Progenitor cell of endocrine pancreas (in vitro differentiated cells): ENCODE measurements at regions not wholly inside any gene's neighbourhood (a gene's known extent, or its start where the extent isn't known, plus 50 kb on each side); places are given as distances from the start of the nearest gene placed in this dataset.

ENCODE experiments used
- DNase-seq: peaks from one replicate; pipeline ENCODE4 v3.0.0; 2021; ENCODE audit warnings: low spot score; ENCODE audit not compliant: unreplicated experiment
- H3K27ac Mint-ChIP-seq: 2 replicates; pipeline ENCODE4 v1.8.0; 2021; ENCODE audit warnings: mild to moderate bottlenecking, moderate library complexity, mixed read lengths
- H3K27me3 Mint-ChIP-seq: 2 replicates; pipeline ENCODE4 v1.8.0; 2021; ENCODE audit warnings: mixed read lengths
- H3K36me3 Mint-ChIP-seq: 2 replicates; pipeline ENCODE4 v1.8.0; 2022; ENCODE audit warnings: mixed read lengths; ENCODE audit not compliant: insufficient read depth
- H3K4me1 Mint-ChIP-seq: 2 replicates; pipeline ENCODE4 v1.8.0; 2021; ENCODE audit warnings: low read depth, mixed read lengths
- H3K4me3 Mint-ChIP-seq: 2 replicates; pipeline ENCODE4 v1.8.0; 2021; ENCODE audit warnings: low read depth, mild to moderate bottlenecking, moderate library complexity, mixed read lengths
- H3K9me3 Mint-ChIP-seq: 2 replicates; pipeline ENCODE4 v1.8.0; 2021; ENCODE audit warnings: low read depth, mixed read lengths
- TF ChIP-seq, protein P1 (sequence below): fragments of 200-600 bp; sonication (generic); IDR thresholded peaks from one replicate; pipeline ENCODE4 v1.5.0; 2021; ENCODE audit warnings: antibody characterized with exemption, mild to moderate bottlenecking; ENCODE audit not compliant: unreplicated experiment

DNA sequence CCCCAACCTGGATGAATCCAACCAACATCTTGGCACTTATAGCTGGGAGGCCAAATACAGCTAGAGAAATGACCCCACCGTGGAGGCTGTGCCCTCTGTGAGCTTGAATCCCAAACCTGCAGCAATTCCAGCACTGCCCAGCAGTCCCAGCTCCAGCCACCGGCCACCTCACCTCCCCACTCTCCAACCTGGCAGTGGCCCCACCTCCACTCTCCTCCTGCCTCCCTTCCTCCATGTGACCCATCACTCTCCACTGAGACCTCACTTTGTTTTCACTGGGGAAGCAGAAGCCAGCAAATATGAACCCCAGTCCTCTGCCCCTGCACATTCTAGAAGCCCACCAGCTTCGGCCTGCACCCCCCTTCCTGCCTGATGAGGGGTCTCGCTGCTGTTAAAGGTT is 79.7 kb upstream of the LINGO1 start:
- TF ChIP-seq, protein P1, sequence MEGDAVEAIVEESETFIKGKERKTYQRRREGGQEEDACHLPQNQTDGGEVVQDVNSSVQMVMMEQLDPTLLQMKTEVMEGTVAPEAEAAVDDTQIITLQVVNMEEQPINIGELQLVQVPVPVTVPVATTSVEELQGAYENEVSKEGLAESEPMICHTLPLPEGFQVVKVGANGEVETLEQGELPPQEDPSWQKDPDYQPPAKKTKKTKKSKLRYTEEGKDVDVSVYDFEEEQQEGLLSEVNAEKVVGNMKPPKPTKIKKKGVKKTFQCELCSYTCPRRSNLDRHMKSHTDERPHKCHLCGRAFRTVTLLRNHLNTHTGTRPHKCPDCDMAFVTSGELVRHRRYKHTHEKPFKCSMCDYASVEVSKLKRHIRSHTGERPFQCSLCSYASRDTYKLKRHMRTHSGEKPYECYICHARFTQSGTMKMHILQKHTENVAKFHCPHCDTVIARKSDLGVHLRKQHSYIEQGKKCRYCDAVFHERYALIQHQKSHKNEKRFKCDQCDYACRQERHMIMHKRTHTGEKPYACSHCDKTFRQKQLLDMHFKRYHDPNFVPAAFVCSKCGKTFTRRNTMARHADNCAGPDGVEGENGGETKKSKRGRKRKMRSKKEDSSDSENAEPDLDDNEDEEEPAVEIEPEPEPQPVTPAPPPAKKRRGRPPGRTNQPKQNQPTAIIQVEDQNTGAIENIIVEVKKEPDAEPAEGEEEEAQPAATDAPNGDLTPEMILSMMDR: no peak
- H3K4me1 Mint-ChIP-seq: peaks cover 2% of the 10 kb centered on the region

DNA sequence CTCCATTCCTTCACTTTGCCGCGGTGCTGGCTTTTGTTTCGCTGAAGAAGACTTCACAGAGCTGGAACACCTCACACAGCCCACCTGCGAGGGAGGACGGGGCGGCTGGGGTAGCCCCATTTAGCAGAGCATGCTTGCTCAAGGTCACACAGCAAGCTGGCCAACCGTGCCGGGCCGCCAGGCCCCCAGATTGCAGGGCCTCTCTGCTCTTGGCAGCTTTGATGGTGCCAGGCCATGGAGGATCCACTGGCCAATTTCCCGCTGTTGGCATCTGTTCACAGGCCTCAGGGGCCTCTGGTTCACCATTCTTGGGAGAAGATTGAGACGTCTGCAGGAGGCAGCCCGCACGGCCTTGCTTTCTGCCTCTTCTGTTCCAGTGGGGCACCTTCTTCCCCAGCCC is 77.9 kb upstream of the LINGO1 start:
- Mint-ChIP-seq H3K36me3 (no peaks in the 10 kb centered on the region), H3K9me3 (no peaks in the 10 kb centered on the region), H3K27ac (no peak overlapping the region), H3K4me1 (peaks cover 2% of the 10 kb centered on the region), H3K4me3 (no peak overlapping the region), H3K27me3 (peaks cover 6% of the 10 kb centered on the region)
- no peak for DNase-seq
- TF ChIP-seq, protein P1: no peak

More for the DNA sequence above, 79.7 kb upstream of the LINGO1 start:
- Mint-ChIP-seq H3K4me3 (no peak overlapping the region), H3K27me3 (peaks cover 3% of the 10 kb centered on the region), H3K9me3 (no peaks in the 10 kb centered on the region), H3K27ac (peak overlapping the region; percentile 67), H3K36me3 (no peaks in the 10 kb centered on the region)
- no peak for DNase-seq

DNA sequence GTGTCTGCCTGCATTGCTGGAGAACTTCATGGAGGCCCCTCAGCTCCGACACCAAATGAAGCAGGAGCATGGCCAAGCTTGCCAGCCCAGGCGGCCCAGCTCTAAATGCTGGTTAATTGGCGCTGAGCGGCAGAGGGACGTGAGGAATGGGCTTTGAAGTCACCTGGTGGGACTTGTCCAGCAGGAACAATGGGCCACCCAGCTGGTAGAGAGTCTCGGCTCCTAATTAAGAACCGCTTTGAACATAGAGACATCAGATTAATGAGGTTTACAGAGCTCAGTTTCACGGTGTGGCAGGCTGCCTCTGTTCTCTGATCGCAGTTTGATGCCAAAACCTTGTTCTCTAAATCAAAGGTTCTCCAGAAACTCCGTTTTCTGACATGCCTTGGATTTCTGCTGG is 77.5 kb upstream of the LINGO1 start:
- peaks cover 6% of the 10 kb centered on the region for H3K27me3 Mint-ChIP-seq
- no peaks in the 10 kb centered on the region for H3K9me3 Mint-ChIP-seq
- DNase-seq: no peak
- H3K4me3 Mint-ChIP-seq: no peak overlapping the region
- H3K4me1 Mint-ChIP-seq: peaks cover 2% of the 10 kb centered on the region
- no peaks in the 10 kb centered on the region for H3K36me3 Mint-ChIP-seq
- H3K27ac Mint-ChIP-seq: no peak overlapping the region
- TF ChIP-seq, protein P1: no peak

DNA sequence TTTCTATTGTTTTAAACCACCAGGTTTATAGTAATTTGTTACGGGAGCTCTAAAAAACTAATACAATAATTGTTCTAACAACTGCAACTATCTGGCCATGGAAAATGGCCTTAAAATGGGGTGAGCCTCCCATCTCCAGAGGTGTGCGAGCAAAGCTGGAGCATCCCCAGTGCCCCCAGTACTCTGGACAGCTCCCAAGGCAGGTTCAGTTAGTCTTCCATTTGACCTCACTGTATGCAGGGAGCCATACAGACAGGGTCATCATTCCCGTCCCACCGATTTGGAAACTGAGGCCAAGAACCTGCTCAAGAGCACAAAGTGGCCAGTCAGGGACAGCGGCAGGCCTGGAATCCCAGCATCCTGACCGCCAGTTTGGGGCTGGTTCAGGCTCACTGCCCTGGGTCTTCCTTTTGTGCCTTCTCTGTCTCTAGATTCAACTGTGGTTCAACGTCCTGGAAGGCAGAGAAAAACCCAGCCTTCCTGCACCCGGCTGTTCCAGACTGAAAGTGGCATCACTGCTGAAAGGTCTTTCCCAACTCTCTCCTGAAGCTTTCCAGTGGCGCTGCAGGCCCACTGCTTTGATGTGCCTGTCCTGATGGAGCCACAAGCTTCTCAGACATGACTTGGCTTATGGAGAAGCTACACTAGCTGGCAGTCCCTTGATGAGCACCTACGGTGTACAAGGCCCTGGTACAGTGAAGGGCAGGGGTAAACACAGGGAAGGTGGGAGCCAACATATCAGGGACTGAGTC is 76.6 kb upstream of the LINGO1 start:
- no peak overlapping the region for H3K4me3 Mint-ChIP-seq
- no peak for DNase-seq
- H3K27ac Mint-ChIP-seq: no peak overlapping the region
- TF ChIP-seq, protein P1: no peak
- H3K4me1 Mint-ChIP-seq: peaks cover 2% of the 10 kb centered on the region
- no peaks in the 10 kb centered on the region for H3K9me3 Mint-ChIP-seq
- peaks cover 6% of the 10 kb centered on the region for H3K27me3 Mint-ChIP-seq
- no peaks in the 10 kb centered on the region for H3K36me3 Mint-ChIP-seq

DNA sequence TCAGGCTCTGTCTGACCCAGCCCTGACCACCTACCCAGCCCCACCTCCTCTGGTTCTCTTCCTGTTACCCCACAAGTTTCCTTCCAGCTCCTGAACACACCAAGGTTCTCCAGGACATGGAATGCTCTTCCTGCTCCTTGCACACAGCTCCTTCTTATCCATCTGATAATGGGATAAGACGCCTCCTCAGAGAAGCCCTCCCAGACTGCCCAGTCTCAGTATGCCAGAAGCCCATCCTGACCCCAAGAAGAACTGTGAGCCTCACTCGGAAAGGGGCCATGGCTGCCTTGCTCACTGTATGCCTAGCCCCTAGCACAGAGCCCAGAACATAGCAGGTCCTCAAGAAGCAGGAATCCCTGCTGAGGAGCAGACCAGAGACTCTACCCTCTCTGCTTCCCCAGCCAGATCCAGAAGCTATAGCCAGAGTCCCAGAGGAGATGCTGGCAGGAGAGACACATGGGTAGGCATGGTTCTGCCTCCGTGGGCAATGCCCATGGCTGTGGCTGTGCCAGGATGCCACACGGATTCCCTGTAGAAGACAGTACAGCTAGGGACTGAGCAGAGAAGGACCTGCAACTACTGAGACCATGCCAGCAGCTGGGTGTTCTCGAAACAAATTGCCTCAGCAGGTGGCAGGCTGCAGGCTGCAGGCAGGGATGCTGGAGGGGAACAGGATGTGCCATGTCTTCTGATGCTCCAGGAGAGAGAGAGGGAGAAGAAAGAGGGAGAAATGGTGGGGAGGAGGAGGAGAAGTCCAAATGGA is 74.0 kb upstream of the LINGO1 start:
- TF ChIP-seq, protein P1: no peak
- H3K4me1 Mint-ChIP-seq: no peaks in the 10 kb centered on the region
- DNase-seq: no peak
- H3K9me3 Mint-ChIP-seq: no peaks in the 10 kb centered on the region
- peaks cover 6% of the 10 kb centered on the region for H3K27me3 Mint-ChIP-seq
- H3K27ac Mint-ChIP-seq: no peak overlapping the region
- no peak overlapping the region for H3K4me3 Mint-ChIP-seq
- no peaks in the 10 kb centered on the region for H3K36me3 Mint-ChIP-seq
